ENCODE measurements at regions not wholly inside any gene's neighbourhood (a gene's known extent, or its start where the extent isn't known, plus 50 kb on each side); places are given as distances from the start of the nearest gene placed in this dataset.
A peak's percentile ranks its signal among the peaks of the same experiment; 100 is the strongest.
"Not testable (repeated sequence)": the region's sequence is repeated elsewhere in the genome, so short reads cannot be mapped to it uniquely, and the experiment has no call there.

GRCh38 chr2:87496036-87497006 is 251.6 kb upstream of the PLGLB2 start:
- FAIRE-seq = peak; percentile 89

- not testable (repeated sequence) for FAIRE-seq
These were observed 250.8 kb upstream of the PLGLB2 start for GRCh38 chr2:87497135-87497534.

- not testable (repeated sequence) for FAIRE-seq
These were observed 250.2 kb upstream of the PLGLB2 start for GRCh38 chr2:87497700-87498099.

DNA sequence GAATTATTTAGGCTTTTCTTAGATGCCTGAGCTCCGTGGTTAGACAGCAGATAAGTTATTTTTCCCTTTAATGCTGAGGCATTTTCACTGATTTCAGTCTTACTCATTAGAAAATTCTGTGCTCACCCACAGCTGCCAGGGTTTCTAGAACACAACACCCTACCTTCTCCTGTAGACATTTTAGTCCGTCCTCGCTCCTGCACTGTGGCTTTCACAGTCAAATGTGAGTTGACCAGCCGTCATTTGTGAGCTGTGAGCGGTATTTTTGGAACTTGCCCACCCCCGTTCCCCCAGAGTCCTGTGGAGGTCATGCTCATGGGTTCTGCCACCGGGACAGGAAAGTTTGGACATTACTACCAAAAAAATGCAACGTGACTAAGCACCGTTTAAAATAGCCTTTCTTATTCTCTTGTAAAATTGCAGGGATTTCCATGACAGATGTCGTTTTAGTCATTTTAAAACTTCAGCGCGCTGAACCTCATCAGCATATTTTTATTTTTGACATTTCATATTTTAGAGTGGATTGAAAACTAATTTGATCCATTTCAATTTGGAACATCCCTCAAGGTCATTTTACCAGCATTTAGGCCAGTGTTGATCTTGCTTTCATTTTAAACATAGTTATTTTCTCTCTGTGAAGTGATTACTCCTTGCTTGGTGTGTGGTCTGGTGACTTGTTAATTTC is 249.6 kb upstream of the PLGLB2 start:
- not testable (repeated sequence) for FAIRE-seq

DNA sequence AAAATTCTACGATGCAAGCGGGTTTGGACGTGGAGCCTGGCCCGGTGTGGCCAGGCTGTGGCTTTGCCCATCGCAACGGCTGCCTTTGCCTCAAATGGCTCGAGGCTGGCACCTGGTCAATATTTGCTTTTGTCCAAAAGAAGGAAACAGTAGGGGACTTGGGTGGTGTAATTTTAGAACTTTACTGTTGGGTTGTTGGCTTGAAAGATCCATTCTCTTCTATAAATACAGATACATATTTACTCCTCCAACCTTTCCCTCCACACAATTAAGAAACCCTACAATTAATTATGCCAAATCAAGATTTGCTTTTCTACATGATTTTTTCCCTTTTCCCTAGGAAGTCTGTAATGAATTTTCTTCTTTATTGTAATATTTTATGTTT is 249.0 kb upstream of the PLGLB2 start:
- FAIRE-seq = not testable (repeated sequence)

DNA sequence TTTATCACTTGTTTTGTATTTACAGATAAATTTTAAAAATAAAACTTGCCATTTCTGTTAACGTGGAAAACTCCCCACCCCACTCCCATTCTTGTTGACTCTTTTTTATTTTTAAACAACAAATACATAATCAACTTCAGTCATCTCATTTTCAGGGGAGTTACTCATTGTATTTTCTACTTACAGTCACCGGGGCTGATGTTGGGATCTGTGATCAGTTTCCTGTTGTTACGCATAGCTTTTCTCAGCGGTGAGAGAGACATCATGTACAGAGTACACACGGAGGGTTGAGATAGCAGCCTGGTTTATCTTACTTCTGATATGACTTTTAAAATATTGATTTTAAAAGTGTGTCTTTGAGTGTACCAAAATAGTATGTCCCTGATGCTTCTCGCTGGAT is 248.0 kb upstream of the PLGLB2 start:
- not testable (repeated sequence) for FAIRE-seq

DNA sequence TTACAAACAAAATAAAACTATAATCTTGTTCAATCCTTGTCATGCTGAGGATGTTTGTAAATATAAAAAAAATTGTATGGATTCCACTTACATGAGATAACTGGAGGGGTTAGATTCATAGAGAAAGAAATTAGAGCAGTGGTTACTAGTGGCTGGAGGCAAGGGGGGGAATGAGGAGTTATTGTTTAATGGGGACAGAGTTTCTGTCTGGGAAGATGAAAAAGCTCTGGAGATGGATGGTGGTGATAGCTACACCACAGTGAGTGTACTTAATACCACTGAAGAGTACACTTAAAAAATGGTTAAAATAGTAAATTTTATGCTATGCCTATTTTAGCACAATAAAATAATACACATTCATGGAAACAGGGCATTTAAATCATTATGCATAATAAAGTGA is 247.5 kb upstream of the PLGLB2 start:
- FAIRE-seq = not testable (repeated sequence)

GRCh38 chr2:87500951-87501350 is 246.9 kb upstream of the PLGLB2 start:
- not testable (repeated sequence) for FAIRE-seq

DNA sequence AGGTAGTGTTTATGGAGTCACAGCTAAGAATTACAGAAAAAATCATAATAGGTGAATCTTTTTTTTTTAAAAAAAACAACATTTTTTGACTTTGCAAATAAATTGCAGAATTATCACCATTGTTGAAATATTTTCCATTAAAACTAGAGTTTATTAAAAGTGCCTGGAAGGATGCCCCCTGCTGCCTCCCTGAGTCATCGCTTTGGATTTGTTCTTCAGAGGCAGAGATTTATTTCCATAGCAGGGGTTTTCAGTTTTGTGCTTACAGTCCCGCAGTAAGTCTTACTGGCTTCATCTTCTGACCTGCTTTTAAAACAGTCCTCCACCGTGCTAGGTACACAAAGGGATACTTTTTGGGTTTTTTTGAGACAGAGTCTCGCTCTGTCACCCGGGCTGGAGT is 244.9 kb upstream of the PLGLB2 start:
- not testable (repeated sequence) for FAIRE-seq

DNA sequence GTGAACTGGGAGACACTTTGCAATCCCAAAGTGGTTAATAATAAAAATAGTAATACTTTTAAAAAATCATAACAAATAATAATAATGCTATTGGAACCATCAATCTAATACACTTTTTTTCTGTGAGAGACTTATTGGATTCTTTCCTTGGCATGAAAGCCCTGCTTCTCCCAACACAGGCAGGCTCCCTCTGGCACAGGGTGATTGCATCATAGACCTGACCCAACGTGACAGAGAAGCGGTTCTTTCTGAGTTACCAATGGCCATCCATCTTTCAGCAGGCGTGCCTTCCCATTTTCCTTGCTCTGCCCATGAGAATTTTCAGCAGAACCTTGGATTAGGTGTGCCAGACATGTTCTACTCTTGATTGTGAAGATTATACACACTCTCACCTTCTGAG is 242.6 kb upstream of the PLGLB2 start:
- FAIRE-seq = not testable (repeated sequence)

GRCh38 chr2:87505909-87506308 is 242.0 kb upstream of the PLGLB2 start:
- not testable (repeated sequence) for FAIRE-seq

- FAIRE-seq = not testable (repeated sequence)
These were observed 240.2 kb upstream of the PLGLB2 start for GRCh38 chr2:87507378-87508348.

GRCh38 chr2:87511195-87511778 is 236.6 kb upstream of the PLGLB2 start:
- not testable (repeated sequence) for FAIRE-seq

DNA sequence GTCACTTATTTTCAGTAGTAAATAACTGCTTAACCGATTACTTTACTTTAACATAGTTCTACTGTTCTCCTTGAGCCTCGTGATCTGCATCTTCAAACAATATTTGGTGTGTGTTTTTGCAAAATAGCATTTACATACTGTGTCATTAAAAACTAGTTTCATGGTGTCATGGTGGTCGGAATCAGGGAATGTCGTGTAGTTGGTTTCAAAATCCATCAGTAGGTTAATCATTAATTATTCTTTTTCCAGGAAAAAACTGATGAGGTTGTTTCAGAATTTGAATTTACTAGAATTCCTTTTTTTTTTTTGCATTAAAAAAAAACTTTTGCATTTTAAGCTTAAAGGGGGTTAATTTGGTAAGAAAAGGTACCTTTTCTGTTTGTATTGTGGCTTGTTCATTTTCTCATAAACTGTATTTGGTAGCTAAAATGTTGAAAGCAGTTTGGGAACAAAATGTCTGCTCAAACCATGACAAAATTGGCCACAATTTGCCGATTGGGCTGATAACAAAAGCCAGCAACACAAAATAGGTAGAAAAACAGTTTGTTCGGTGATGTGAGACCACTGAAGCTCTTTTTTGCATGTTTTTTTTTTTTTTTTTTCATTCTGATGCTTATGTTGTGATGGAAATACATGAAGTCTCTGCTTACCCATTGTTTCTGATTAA is 234.9 kb upstream of the PLGLB2 start:
- not testable (repeated sequence) for FAIRE-seq

DNA sequence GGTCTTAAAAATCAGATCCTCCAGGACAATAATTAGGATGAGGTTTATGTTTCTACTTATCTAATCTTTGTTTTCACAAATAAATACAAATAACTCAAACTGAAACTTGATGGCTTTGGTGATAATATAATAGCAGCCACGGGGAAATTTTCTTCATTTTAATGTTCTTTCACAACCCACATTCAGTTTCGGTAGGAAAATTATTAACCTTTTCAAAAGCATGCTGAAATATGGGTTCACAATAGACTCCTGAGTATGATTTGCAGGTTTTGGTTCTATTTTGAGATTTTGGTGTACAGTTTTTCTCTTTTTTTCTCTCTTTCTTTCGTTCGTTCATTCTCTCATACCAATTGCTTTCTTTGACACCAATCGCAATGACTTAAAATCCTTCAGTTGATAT is 233.9 kb upstream of the PLGLB2 start:
- not testable (repeated sequence) for FAIRE-seq

- not testable (repeated sequence) for FAIRE-seq
These were observed 233.4 kb upstream of the PLGLB2 start for GRCh38 chr2:87514515-87514914.

GRCh38 chr2:87515226-87515625 is 232.7 kb upstream of the PLGLB2 start:
- FAIRE-seq = not testable (repeated sequence)

- FAIRE-seq = not testable (repeated sequence)
These were observed 232.0 kb upstream of the PLGLB2 start for GRCh38 chr2:87515875-87516274.

- FAIRE-seq = not testable (repeated sequence)
These were observed 231.4 kb upstream of the PLGLB2 start for GRCh38 chr2:87516369-87516967.

- FAIRE-seq = not testable (repeated sequence)
These were observed 230.4 kb upstream of the PLGLB2 start for GRCh38 chr2:87517438-87517837.

- FAIRE-seq = not testable (repeated sequence)
These were observed 229.8 kb upstream of the PLGLB2 start for GRCh38 chr2:87518066-87518465.
